HEK293 (cell line): ENCODE measurements at regions not wholly inside any gene's neighbourhood (a gene's known extent, or its start where the extent isn't known, plus 50 kb on each side); places are given as distances from the start of the nearest gene placed in this dataset.

Experiments
- CTCF ChIA-PET: fragments of 350-600 bp; formaldehyde crosslinking; extraction: SDS; loops from one replicate; lab custom pipeline; 2021; ENCODE audit warnings: antibody characterized with exemption; lab: Yijun Ruan, JAX
- POLR2A ChIA-PET: fragments of 300-600 bp; formaldehyde crosslinking; extraction: SDS; loops from one replicate; lab custom pipeline; 2020; ENCODE audit warnings: antibody characterized with exemption, inconsistent platforms; lab: Yijun Ruan, JAX
- H3K27ac ChIP-seq: fragments of 200-500 bp; sonication (Bioruptor generic); 2 replicates; pipeline ENCODE4 v1.5.1; 2014; ENCODE audit warnings: low read depth, low read length, control low read depth, inconsistent platforms; ENCODE audit errors: extremely low read depth
- H3K36me3 ChIP-seq, 2 experiments: fragments of 200-500 bp in 1 of 2; sonication (Bioruptor generic) in 1 of 2; 1 replicate in 1 of 2; 2 replicates in 1 of 2; pipeline ENCODE4 v1.5.1; 2014 to 2017; ENCODE audit warnings: inconsistent platforms in 2 of 2, low read length in 2 of 2; ENCODE audit not compliant: control insufficient read depth in 2 of 2, insufficient read depth in 1 of 2
- H3K4me1 ChIP-seq: fragments of 200-500 bp; sonication (Bioruptor generic); 2 replicates; pipeline ENCODE4 v1.5.1; 2014; ENCODE audit warnings: mild to moderate bottlenecking, low read length, inconsistent platforms; ENCODE audit not compliant: control insufficient read depth, insufficient read depth
- H3K4me3 ChIP-seq: 2 replicates; pipeline ENCODE4 v1.5.1; 2011; ENCODE audit warnings: low read depth, mild to moderate bottlenecking, control low read depth, low read length, moderate library complexity
- H3K9me3 ChIP-seq: fragments of 200-500 bp; sonication (Bioruptor generic); 2 replicates; pipeline ENCODE4 v1.5.1; 2014; ENCODE audit warnings: low read depth, low read length, inconsistent platforms; ENCODE audit not compliant: control insufficient read depth, insufficient read depth
- KLF1 ChIP-seq: fragments of 450-650 bp; formaldehyde crosslinking; IDR thresholded peaks from 2 replicates; pipeline ENCODE4 v1.5.1; 2016; ENCODE audit warnings: missing biosample characterization, missing genetic modification characterization
- KLF10 ChIP-seq: fragments of 450-650 bp; IDR thresholded peaks from 2 replicates; pipeline ENCODE4 v1.5.1; 2018; ENCODE audit warnings: missing biosample characterization, mild to moderate bottlenecking, missing genetic modification characterization
- KLF16 ChIP-seq: fragments of 450-650 bp; formaldehyde crosslinking; IDR thresholded peaks from 2 replicates; pipeline ENCODE4 v1.5.1; 2017; ENCODE audit warnings: missing biosample characterization, missing genetic modification characterization
- ZBTB17 ChIP-seq: fragments of 450-650 bp; formaldehyde crosslinking; IDR thresholded peaks from 2 replicates; pipeline ENCODE4 v1.5.1; 2016; ENCODE audit warnings: missing biosample characterization, missing genetic modification characterization
- ZBTB7A ChIP-seq: fragments of 450-650 bp; formaldehyde crosslinking; IDR thresholded peaks from 2 replicates; pipeline ENCODE4 v1.5.1; 2016; ENCODE audit warnings: low read depth, missing biosample characterization, missing genetic modification characterization
- ZFP37 ChIP-seq: fragments of 450-650 bp; formaldehyde crosslinking; IDR thresholded peaks from 2 replicates; pipeline ENCODE4 v1.5.1; 2016; ENCODE audit warnings: missing biosample characterization, missing genetic modification characterization
- ZNF10 ChIP-seq: fragments of 450-650 bp; formaldehyde crosslinking; IDR thresholded peaks from 2 replicates; pipeline ENCODE4 v1.5.1; 2017; ENCODE audit warnings: missing biosample characterization, missing genetic modification characterization
- ZNF146 ChIP-seq: fragments of 450-650 bp; formaldehyde crosslinking; IDR thresholded peaks from 2 replicates; pipeline ENCODE4 v1.5.1; 2016; ENCODE audit warnings: missing biosample characterization, missing genetic modification characterization
- ZNF202 ChIP-seq: fragments of 450-650 bp; formaldehyde crosslinking; IDR thresholded peaks from 2 replicates; pipeline ENCODE4 v1.5.1; 2016; ENCODE audit warnings: missing biosample characterization, missing genetic modification characterization, borderline replicate concordance
- ZNF214 ChIP-seq: fragments of 450-650 bp; formaldehyde crosslinking; IDR thresholded peaks from 2 replicates; pipeline ENCODE4 v1.5.1; 2017; ENCODE audit warnings: missing biosample characterization, mild to moderate bottlenecking, missing genetic modification characterization, borderline replicate concordance
- ZNF239 ChIP-seq: fragments of 450-650 bp; formaldehyde crosslinking; IDR thresholded peaks from 2 replicates; pipeline ENCODE4 v1.5.1; 2016; ENCODE audit warnings: missing biosample characterization, missing genetic modification characterization
- ZNF561 ChIP-seq: fragments of 450-650 bp; IDR thresholded peaks from 2 replicates; pipeline ENCODE4 v1.5.1; 2018; ENCODE audit warnings: missing biosample characterization, missing genetic modification characterization, borderline replicate concordance
- ZNF670 ChIP-seq: fragments of 450-650 bp; formaldehyde crosslinking; IDR thresholded peaks from 2 replicates; pipeline ENCODE4 v1.5.1; 2016; ENCODE audit warnings: missing biosample characterization, missing genetic modification characterization, low read depth
- ZNF677 ChIP-seq: fragments of 450-650 bp; IDR thresholded peaks from 2 replicates; pipeline ENCODE4 v1.5.0; 2018; ENCODE audit warnings: missing biosample characterization, mild to moderate bottlenecking, missing genetic modification characterization, moderate library complexity
- ZNF837 ChIP-seq: fragments of 450-650 bp; formaldehyde crosslinking; IDR thresholded peaks from 2 replicates; pipeline ENCODE4 v1.5.1; 2016; ENCODE audit warnings: missing biosample characterization, missing genetic modification characterization
- TF ChIP-seq, protein P1 (sequence below): IDR thresholded peaks from 2 replicates; pipeline ENCODE4 v1.6.1; 2011; ENCODE audit warnings: mild to moderate bottlenecking, low read depth, low read length, borderline replicate concordance
- TF ChIP-seq, protein P2 (sequence below): fragments of 450-650 bp; formaldehyde crosslinking; IDR thresholded peaks from 2 replicates; pipeline ENCODE4 v1.5.1; 2016; ENCODE audit warnings: missing biosample characterization, missing genetic modification characterization
- TF ChIP-seq, protein P3 (sequence below): fragments of 450-650 bp; formaldehyde crosslinking; conservative IDR thresholded peaks from 2 replicates; pipeline ENCODE4 v1.5.1; 2016; ENCODE audit warnings: low read depth, missing biosample characterization, missing genetic modification characterization
- TF ChIP-seq, protein P4 (sequence below): fragments of 450-650 bp; formaldehyde crosslinking; IDR thresholded peaks from 2 replicates; pipeline ENCODE4 v1.5.1; 2016; ENCODE audit warnings: missing biosample characterization, missing genetic modification characterization

DNA sequence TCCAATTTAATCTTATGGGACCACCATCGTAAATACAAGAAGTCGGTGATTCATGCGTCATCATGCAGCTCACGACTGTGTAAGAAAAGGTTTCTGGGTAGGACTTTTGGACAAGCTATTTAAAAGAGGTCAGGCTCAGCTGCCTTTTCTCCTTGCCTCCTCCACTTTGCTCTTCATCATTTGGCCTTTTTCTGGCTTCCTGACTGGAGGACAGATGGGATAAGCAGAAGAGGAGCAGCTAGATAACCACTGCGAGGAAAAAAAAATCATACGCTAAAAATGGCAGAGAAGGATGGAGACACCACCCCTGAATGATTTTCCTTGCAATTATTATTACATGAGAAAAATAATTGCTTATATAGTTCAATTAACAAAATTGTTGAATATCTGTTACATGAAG lies 294.3 kb upstream of the FSTL5 start (continued):
- TF ChIP-seq, protein P1, sequence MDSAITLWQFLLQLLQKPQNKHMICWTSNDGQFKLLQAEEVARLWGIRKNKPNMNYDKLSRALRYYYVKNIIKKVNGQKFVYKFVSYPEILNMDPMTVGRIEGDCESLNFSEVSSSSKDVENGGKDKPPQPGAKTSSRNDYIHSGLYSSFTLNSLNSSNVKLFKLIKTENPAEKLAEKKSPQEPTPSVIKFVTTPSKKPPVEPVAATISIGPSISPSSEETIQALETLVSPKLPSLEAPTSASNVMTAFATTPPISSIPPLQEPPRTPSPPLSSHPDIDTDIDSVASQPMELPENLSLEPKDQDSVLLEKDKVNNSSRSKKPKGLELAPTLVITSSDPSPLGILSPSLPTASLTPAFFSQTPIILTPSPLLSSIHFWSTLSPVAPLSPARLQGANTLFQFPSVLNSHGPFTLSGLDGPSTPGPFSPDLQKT = no peak
- TF ChIP-seq ZNF239 = no peak
- no peak for TF ChIP-seq KLF16
- TF ChIP-seq, protein P2, sequence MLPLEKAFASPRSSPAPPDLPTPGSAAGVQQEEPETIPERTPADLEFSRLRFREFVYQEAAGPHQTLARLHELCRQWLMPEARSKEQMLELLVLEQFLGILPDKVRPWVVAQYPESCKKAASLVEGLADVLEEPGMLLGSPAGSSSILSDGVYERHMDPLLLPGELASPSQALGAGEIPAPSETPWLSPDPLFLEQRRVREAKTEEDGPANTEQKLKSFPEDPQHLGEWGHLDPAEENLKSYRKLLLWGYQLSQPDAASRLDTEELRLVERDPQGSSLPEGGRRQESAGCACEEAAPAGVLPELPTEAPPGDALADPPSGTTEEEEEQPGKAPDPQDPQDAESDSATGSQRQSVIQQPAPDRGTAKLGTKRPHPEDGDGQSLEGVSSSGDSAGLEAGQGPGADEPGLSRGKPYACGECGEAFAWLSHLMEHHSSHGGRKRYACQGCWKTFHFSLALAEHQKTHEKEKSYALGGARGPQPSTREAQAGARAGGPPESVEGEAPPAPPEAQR (tag by site-specific recombination) = no peak
- TF ChIP-seq ZBTB7A (tag by site-specific recombination) = no peak
- TF ChIP-seq ZNF670 (tag by site-specific recombination) = no peak

DNA sequence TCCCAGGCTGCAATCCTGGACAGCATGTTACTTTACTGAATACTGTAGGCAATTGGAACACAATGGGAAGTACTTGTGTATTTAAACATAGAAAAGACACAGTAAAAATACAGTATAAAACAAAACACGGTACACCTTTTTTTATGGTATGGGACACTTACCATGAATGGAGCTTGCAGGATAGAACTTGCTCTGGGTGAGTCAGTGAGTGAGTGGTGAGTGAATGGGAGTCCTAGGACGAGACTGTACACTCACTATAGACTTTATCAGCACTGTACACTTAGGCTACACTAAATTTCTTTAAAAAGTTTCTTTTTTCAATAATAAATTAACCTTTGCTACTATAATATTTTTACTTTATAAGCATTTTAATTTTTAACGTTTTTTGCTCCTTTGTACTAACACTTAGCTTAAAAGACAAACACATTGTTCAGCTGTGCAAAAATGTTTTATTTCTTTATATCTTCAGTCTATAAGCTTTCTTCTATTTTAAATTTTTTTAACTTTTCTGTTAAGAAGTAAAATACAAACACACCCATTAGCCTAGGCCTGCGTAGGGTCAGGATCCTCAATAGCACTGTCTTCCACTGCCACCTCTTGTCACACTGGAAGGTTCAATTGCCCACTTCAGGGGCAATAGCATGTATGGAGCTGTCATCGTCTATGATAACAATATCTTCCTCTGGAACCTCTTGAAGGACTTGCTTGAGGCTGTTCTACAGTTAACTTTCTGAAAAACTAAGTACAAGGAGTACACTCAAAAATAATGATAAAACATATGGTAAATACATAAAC lies 293.5 kb upstream of the FSTL5 start:
- Histone ChIP-seq H3K9me3 (no peaks in the 10 kb centered on the region), H3K4me3 (no peak overlapping the region), H3K27ac (no peak overlapping the region), H3K36me3 (no peaks in the 10 kb centered on the region), H3K4me1 (no peaks in the 10 kb centered on the region)
- POLR2A ChIA-PET = no interaction called here
- TF ChIP-seq KLF10 (no peak), ZNF10 (tag by site-specific recombination) (no peak), ZNF146 (tag by site-specific recombination) (no peak), ZFP37 (tag by site-specific recombination) (no peak), KLF1 (tag by site-specific recombination) (no peak), ZNF837 (tag by site-specific recombination) (no peak), ZNF677 (tag by site-specific recombination) (no peak), ZNF561 (tag by site-specific recombination) (no peak)
- TF ChIP-seq, protein P3, sequence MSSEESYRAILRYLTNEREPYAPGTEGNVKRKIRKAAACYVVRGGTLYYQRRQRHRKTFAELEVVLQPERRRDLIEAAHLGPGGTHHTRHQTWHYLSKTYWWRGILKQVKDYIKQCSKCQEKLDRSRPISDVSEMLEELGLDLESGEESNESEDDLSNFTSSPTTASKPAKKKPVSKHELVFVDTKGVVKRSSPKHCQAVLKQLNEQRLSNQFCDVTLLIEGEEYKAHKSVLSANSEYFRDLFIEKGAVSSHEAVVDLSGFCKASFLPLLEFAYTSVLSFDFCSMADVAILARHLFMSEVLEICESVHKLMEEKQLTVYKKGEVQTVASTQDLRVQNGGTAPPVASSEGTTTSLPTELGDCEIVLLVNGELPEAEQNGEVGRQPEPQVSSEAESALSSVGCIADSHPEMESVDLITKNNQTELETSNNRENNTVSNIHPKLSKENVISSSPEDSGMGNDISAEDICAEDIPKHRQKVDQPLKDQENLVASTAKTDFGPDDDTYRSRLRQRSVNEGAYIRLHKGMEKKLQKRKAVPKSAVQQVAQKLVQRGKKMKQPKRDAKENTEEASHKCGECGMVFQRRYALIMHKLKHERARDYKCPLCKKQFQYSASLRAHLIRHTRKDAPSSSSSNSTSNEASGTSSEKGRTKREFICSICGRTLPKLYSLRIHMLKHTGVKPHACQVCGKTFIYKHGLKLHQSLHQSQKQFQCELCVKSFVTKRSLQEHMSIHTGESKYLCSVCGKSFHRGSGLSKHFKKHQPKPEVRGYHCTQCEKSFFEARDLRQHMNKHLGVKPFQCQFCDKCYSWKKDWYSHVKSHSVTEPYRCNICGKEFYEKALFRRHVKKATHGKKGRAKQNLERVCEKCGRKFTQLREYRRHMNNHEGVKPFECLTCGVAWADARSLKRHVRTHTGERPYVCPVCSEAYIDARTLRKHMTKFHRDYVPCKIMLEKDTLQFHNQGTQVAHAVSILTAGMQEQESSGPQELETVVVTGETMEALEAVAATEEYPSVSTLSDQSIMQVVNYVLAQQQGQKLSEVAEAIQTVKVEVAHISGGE (tag by site-specific recombination) = no peak
- TF ChIP-seq, protein P4, sequence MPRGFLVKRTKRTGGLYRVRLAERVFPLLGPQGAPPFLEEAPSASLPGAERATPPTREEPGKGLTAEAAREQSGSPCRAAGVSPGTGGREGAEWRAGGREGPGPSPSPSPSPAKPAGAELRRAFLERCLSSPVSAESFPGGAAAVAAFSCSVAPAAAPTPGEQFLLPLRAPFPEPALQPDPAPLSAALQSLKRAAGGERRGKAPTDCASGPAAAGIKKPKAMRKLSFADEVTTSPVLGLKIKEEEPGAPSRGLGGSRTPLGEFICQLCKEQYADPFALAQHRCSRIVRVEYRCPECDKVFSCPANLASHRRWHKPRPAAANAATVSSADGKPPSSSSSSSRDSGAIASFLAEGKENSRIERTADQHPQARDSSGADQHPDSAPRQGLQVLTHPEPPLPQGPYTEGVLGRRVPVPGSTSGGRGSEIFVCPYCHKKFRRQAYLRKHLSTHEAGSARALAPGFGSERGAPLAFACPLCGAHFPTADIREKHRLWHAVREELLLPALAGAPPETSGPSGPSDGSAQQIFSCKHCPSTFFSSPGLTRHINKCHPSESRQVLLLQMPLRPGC = no peak
- CTCF ChIA-PET = interaction anchor here (0.6 kb wide), 1 partner anchor 755 kb away, joined by 3 read pairs; no protein-coding TSS in a partner anchor

DNA sequence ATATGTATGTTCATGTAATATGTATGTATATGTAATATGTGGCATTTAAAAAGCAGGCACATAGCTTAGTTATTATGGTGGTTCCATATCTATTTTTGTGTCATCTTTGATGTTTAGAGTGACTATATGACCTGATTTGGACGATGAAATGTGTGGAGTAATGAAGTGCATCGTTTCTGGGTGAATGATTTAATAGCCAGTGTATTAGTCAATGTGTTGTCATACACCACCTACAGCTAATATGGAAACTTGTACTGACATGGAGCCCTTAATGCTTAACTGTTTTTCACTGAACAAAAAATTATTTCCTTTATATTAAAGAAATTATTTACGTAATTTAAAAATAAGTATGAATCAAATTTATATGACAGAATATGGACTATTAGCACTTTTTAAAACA lies 292.3 kb upstream of the FSTL5 start:
- CTCF ChIA-PET = interaction anchor here (0.6 kb wide), 1 partner anchor 754 kb away, joined by 3 read pairs; no protein-coding TSS in a partner anchor

More for the DNA sequence above, 292.3 kb upstream of the FSTL5 start:
- no peak overlapping the region for H3K27ac ChIP-seq
- no peaks in the 10 kb centered on the region for H3K36me3 ChIP-seq
- H3K9me3 ChIP-seq = no peaks in the 10 kb centered on the region
- POLR2A ChIA-PET = no interaction called here
- no peak for TF ChIP-seq ZBTB17 (tag by site-specific recombination)
- TF ChIP-seq ZNF214 (tag by site-specific recombination) = no peak
- TF ChIP-seq ZNF202 (tag by site-specific recombination) = no peak
- H3K4me3 ChIP-seq = no peak overlapping the region
- no peaks in the 10 kb centered on the region for H3K4me1 ChIP-seq
